Activated CD4-positive, alpha-beta T cell treated with anti-CD3 and anti-CD28 coated beads, Interleukin-2, amount 50 U/mL, for 48 hours (primary cell): ENCODE measurements at regions not wholly inside any gene's neighbourhood (a gene's known extent, or its start where the extent isn't known, plus 50 kb on each side); places are given as distances from the start of the nearest gene placed in this dataset.
"Not testable (repeated sequence)": the region's sequence is repeated elsewhere in the genome, so short reads cannot be mapped to it uniquely, and the experiment has no call there.

Experiments
- DNase-seq, 2 experiments: peaks; one replicate each; pipeline ENCODE4 v3.0.0-alpha.2; 2020

- no peak for DNase-seq
Measured at GRCh38 chrX:13474164-13474516, 95.3 kb upstream of the EGFL6 start.

GRCh38 chrX:13473442-13474163 is 95.8 kb upstream of the EGFL6 start:
- DNase-seq, result no peak

GRCh38 chrX:13472975-13473374 is 96.4 kb upstream of the EGFL6 start:
- no peak for DNase-seq

GRCh38 chrX:13471269-13471668 is 98.1 kb upstream of the EGFL6 start:
- no peak for DNase-seq

DNA sequence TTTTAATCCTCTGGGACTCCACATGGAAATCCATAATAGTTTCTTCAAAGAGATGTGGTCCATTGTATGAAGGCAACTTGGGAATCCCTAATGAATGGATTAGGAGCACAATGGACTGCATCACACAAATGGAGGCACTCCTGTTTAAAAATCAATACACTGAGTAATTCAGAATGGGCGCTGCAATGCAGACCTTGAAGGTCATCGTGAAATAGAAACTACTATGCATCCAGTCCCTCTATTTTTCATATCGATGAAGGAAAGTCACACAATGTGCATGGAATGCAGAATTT is 98.8 kb upstream of the EGFL6 start:
- DNase-seq, result no peak

DNA sequence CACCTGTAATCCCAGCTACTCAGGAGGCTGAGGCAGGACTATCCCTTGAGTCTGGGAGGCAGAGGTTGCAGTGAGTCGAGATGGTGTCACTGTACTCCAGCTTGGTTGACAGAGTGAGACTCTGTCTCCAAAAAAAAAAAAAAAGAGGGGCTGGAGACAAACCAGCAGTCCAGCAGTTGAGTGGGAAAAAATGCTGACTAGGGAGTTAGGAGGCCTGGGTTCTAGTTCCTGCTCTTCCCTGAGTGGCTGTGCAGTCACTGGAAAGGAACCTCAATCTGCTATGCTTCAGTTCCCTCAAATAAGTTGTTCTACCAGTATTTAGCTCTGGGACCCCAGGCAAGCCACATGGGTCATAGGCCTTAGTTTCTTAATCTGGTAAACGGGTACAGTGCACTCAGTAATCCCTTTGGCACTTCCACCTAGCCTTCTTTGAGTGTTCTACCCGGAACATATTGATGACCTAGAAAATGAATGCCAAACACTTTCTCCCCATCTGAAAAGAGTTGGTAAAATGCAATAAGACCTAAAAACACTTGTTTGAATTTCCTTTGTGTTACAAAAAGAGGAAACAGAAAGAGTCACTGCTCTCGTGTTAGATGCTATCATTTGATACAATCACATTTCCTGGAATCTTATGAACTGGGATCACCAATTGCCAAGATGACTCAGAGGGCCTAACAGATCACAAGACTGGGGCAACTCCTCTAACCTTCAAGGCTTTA is 99.3 kb upstream of the EGFL6 start:
- DNase-seq, result no peak

DNA sequence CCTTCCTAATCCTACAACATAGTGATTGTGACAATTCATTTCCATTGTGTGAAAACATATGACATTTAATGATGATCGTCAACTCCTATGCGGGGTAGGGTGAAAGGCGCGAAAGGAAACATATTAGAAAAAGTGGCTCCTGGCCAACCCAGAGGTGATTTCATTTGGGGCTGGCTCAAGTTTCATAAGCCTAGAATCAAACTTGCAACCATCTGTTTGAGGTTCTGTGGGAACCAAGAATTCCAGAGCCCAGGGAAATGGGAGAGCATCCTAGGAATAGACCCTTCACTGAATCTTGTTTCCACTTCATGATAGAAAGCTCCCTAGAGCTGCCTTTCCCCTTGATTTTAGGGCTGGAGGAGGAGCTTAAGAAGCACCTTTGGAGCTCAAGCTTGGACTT is 101.3 kb upstream of the EGFL6 start:
- DNase-seq, result no peak

- no peak for DNase-seq
Measured at GRCh38 chrX:13467243-13467642, 102.2 kb upstream of the EGFL6 start.

GRCh38 chrX:13464599-13465275 is 104.7 kb upstream of the EGFL6 start:
- DNase-seq, result no peak

GRCh38 chrX:13463608-13464007 is 105.8 kb upstream of the EGFL6 start:
- DNase-seq, result no peak

DNA sequence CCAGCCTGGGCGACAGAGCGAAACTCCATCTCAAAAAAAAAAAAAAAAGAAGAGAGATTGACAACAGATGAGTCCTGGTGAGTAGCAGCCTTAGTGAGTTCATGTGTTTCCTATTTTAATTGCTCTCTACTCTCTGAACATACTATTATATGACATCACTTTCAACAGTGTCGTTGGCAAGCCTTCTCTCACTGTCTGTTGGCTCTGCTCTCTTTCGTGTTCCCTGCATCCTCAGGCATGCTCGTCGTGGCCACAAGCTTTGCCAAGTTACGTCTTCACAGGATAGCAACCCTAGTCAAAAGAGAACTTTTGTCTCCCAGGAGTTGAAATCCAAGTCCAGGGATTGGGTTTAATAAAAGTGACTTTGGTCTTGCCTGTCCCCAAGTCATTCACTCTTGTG is 117.1 kb upstream of the EGFL6 start:
- no peak for DNase-seq

DNA sequence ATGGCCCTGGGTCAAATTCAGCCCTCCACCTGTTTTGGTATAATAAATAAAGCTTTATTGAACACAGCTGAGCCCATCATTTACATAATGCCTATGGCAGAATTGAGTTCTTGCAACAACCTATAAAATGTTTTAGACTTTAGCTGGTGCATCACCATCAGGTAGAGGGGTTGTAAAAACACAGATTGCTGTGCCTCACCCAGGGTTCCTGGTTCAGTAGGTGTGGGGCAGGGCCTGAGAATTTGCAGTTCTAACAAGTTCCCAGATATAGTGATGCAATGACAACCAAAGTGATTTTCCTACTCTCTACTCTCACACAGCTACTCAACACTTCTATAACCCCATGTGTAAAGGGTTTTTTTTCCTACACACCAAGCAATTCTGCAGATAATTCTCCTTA is 120.0 kb upstream of the EGFL6 start:
- no peak for DNase-seq

- no peak for DNase-seq
Measured at GRCh38 chrX:13448941-13449340, 120.5 kb upstream of the EGFL6 start.

DNA sequence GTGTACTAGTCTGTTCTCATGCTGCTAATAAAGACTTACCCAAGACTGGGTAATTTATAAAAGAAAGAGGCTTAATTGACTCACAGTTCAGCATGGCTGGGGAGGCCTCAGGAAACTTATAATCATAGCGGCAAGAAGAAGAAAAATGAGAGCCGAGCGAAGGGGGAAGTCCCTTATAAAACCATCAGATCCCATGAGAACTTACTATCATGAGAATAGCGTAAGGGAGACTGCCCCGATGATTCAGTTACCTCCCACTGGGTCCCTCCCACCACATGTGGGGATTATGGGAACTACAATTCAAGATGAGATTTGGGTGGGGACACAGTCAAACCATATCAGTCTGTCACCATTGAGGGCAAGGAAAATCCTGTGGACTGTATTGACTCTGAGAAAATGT is 121.8 kb upstream of the ATXN3L start:
- not testable (repeated sequence) for DNase-seq

- no peak for DNase-seq
Measured at GRCh38 chrX:13440176-13440575, 120.3 kb upstream of the ATXN3L start.

- no peak for DNase-seq
Measured at GRCh38 chrX:13433298-13433605, 113.4 kb upstream of the ATXN3L start.

DNA sequence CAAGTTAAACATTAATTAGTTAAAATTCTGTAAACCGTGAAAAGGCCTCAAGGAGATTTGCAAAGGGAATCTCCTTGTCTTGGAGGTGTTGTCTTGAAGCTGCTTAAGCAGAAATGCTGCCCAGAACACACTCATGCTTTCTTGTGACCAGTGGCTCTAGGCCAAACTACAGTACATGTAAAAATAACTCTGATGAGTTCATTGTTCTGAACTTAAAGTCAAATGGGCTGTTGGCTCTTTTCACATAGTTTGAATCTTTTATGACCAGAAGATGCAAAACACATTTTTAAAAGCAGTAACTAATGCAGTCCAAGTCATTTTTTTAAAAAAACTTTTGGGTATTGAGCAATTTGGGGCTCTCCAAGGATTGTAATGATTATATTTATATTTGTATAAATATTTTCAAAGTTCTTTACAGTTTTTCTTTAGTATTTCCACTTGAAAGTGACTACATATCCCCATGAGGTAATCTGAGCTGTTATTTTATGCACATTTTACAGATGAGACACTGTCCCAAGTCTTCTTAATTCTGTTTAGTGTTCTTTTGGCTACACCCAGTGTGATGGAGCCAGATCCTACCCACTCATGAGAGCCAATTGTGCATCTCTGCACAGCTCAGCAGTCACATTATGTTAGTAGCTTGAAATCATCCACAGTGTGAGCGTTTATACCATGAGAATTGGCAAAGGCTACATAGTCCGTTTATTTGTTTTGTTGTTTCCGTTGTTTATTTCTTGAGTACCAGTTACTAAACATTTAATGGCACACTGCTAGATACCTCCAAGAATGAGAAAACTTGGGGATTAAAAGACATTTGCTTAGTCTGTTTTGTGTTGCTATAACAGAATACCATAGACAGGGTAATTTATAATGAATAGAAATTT is 112.8 kb upstream of the ATXN3L start:
- DNase-seq, result no peak

- no peak for DNase-seq
Measured at GRCh38 chrX:13430136-13430827, 110.4 kb upstream of the ATXN3L start.

GRCh38 chrX:13428053-13428786 is 108.4 kb upstream of the ATXN3L start:
- peak in 1 of 2 experiments; percentile 17 for DNase-seq

GRCh38 chrX:13427441-13428052 is 107.7 kb upstream of the ATXN3L start:
- no peak for DNase-seq

- no peak for DNase-seq
Measured at GRCh38 chrX:13420545-13421183, 100.8 kb upstream of the ATXN3L start.
